Epithelial cell of proximal tubule (primary cell): ENCODE measurements at regions not wholly inside any gene's neighbourhood (a gene's known extent, or its start where the extent isn't known, plus 50 kb on each side); places are given as distances from the start of the nearest gene placed in this dataset.

ENCODE experiments used
- DNase-seq: peaks from one replicate; pipeline ENCODE4 v3.0.0-alpha.2; 2011; ENCODE audit warnings: low read depth
- H3K4me3 ChIP-seq: 2 replicates; pipeline ENCODE4 v1.5.1; 2011; ENCODE audit warnings: low read depth, mild to moderate bottlenecking, low read length
- TF ChIP-seq, protein P1 (sequence below): conservative IDR thresholded peaks from 2 replicates; pipeline ENCODE4 v1.5.1; 2012; ENCODE audit warnings: low read depth, mild to moderate bottlenecking, low read length

DNA sequence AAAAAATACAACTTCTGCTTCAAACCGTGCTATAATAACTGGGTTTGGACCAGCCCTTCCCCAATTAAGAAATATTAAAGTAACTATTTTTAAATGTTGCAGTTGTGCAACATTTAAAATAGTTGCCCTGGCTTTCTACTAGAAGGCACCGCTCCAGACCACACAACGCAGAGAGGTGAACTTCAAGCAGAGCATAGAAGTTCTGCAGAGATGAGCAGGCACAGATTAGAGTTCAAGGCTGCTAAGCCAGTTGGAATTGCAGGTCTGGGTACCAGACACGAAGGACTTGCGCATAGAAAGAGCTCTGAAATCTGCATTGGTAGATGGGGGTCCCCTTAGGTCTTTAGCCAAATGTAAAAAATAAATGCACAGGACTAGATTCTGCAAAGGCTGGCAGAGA lies 58.7 kb upstream of the GALNT10 start:
- TF ChIP-seq, protein P1, sequence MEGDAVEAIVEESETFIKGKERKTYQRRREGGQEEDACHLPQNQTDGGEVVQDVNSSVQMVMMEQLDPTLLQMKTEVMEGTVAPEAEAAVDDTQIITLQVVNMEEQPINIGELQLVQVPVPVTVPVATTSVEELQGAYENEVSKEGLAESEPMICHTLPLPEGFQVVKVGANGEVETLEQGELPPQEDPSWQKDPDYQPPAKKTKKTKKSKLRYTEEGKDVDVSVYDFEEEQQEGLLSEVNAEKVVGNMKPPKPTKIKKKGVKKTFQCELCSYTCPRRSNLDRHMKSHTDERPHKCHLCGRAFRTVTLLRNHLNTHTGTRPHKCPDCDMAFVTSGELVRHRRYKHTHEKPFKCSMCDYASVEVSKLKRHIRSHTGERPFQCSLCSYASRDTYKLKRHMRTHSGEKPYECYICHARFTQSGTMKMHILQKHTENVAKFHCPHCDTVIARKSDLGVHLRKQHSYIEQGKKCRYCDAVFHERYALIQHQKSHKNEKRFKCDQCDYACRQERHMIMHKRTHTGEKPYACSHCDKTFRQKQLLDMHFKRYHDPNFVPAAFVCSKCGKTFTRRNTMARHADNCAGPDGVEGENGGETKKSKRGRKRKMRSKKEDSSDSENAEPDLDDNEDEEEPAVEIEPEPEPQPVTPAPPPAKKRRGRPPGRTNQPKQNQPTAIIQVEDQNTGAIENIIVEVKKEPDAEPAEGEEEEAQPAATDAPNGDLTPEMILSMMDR = no peak
- no peak for DNase-seq
- no peak overlapping the region for H3K4me3 ChIP-seq

DNA sequence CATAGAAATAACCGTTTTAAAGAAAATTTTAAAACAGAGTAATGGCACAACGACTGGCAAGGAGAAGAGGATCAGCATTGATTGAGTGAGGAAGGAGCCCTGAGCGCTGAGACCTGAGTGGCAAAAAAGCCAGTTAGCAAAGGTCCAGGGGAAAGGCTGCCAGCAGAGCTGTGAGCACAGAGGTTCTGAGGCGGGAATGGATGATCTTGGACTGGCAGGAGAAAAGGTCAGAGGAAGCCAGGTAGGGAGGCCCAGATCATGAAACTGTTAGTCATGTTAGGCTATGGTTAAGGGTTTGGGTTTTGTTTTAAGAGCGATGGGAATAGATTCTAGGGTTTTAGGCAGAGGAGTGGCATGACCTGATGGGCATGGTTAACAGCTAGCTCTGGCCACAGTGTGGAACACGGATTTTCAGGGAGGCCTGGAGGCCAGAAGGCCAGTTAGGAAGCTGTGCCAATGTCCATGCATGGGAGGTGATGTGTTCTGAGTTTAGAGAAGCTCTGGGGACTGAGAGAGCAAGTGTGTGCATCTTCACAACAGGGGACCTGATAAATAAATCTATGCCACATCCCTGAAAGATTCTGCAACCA lies 57.7 kb upstream of the GALNT10 start:
- no peak overlapping the region for H3K4me3 ChIP-seq
- TF ChIP-seq, protein P1 = no peak
- no peak for DNase-seq

DNA sequence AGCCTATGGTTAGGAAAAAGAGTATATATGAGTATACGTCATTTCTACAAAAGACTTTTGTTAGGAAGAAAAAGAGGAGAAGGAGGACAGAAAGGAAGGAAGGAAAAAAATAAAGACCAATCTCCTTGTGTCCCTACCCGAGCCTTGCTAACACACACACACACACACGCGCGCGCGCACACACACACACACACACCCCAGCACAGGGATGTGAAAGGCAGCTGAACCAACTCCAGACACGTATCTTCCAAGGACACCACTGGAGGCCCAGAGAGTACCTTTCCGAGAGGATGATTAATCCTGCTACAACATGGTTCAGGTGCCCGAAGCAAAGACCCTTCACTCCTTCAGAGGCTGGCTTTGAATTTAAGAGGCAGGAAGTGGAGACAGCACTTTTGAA lies 56.9 kb upstream of the GALNT10 start:
- DNase-seq = no peak
- TF ChIP-seq, protein P1 = no peak
- no peak overlapping the region for H3K4me3 ChIP-seq

DNA sequence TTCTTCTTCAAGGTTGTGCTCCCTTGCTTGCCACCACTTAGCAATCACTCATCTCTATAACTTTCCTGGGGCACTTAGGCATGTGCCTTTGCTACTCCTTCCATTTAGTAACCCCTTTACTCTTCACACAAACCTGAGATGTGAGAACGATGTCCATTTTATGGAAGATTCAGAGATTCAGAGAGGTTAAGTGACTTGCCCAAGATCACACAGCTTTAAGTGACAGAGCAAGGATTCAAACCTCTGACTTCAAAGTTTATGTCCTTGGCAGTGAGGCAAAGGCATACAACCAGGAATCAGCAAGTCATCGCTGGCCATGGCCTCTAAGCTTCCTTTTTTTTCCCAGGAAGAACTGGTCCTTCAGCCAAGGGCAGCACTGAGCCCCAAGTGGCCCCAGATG lies 56.0 kb upstream of the GALNT10 start:
- no peak for DNase-seq
- TF ChIP-seq, protein P1 = no peak
- H3K4me3 ChIP-seq = no peak overlapping the region

DNA sequence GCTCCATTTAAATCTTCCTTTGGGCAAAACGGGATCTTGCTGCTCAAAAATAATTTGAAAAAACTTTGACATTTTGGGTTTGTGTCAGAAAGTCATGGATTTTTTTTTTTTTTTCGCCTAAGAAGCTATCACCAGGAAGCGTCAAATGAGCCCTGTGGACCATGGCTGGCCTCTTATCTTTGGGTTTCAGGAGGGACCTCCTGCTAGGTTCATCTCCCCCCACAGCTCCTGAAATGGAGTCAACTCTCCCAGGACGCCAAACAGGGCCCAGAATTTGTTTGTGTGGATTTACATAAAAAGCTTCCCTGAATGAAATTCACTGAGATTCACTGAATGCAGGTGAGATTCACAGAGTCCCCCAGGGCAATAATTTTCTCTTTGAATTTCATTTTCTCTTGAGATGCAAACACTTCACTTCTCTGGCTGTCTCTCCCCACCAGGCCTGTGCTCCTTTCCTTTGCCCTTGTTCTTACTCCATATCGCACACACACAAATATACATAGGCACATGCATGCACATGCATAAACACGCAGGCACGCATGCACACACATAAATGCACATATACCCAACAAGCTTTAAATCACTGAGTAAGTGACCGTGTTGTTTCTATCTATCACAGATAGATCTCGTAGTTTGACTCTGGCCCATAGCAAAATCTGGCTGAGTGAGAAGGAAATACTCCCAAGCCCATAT lies 55.3 kb upstream of the GALNT10 start:
- H3K4me3 ChIP-seq = no peak overlapping the region
- TF ChIP-seq, protein P1 = no peak
- DNase-seq = no peak

DNA sequence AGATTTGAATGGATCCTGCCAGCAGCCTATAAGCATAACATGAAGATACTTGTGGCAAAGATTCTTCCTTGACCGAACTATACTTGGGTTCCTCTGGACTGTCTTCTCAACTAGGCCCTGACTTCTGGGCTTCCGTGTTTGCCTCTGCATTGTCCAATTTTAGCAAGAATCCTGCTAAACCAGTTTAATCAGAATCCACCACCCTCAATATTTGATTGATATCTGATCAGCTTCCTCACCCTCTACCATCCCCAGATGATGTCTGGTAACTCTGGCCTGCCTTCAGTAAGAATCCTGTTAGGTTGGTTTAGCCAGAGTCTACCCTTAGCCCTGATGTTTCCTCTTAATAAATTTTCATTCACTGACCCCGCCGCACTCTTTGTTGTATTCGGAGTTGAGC lies 54.4 kb upstream of the GALNT10 start:
- TF ChIP-seq, protein P1 = no peak
- H3K4me3 ChIP-seq = no peak overlapping the region
- DNase-seq = no peak

DNA sequence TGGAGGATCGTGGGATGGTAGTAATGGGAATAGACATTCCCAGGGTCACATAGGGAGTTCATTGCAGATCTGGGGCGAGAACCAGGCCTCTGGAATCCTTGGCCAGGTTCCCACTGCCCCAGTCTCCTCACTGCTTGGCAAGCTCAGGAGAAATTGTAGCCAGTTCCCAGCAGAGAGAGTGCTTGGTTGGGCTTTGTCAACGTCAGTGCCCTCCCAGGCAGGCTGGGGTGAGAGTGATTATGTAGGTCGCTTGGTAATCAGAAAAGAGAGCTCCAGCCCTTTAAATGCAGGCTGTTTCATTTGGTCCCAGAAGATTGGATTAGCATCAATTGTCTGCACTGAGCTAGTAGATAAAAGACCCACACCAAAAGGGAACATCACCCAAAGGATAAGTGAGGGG lies 51.8 kb upstream of the GALNT10 start:
- no peak for DNase-seq
- H3K4me3 ChIP-seq = no peak overlapping the region
- TF ChIP-seq, protein P1 = no peak
